Fibroblast of lung (primary cell): ENCODE measurements at regions not wholly inside any gene's neighbourhood (a gene's known extent, or its start where the extent isn't known, plus 50 kb on each side); places are given as distances from the start of the nearest gene placed in this dataset.

Source experiments
- DNase-seq, 2 donors: peaks; one replicate each; pipeline versions ENCODE4 v3.0.0 to v3.0.0-alpha.2; 2010; ENCODE audit warnings: low read depth in 2 of 2
- H2AFZ ChIP-seq: 2 replicates; pipeline ENCODE4 v1.5.1; 2012; ENCODE audit warnings: low read length, control low read depth, inconsistent platforms
- H3K27ac ChIP-seq: 2 replicates; pipeline ENCODE4 v1.5.1; 2011; ENCODE audit warnings: low read length, control low read depth; ENCODE audit not compliant: insufficient read depth
- H3K27me3 ChIP-seq: 2 replicates; pipeline ENCODE4 v1.5.1; 2011; ENCODE audit warnings: mild to moderate bottlenecking, low read length; ENCODE audit not compliant: control insufficient read depth, insufficient read depth
- H3K36me3 ChIP-seq: 2 replicates; pipeline ENCODE4 v1.5.1; 2011; ENCODE audit warnings: low read length; ENCODE audit not compliant: control insufficient read depth, insufficient read depth
- H3K4me1 ChIP-seq: 2 replicates; pipeline ENCODE4 v1.5.1; 2011; ENCODE audit warnings: low read length; ENCODE audit not compliant: control insufficient read depth, insufficient read depth; ENCODE audit errors: extremely low read depth
- H3K4me2 ChIP-seq: 2 replicates; pipeline ENCODE4 v1.5.1; 2011; ENCODE audit warnings: low read length, control low read depth; ENCODE audit not compliant: insufficient read depth; ENCODE audit errors: extremely low read depth
- H3K4me3 ChIP-seq, 4 experiments: fragments of 200-600 bp in 1 of 4; sonication (generic) in 1 of 4; replicated peaks in 1 of 4; 2 replicates each; pipeline ENCODE4 v1.5.1; 2011 to 2016; ENCODE audit warnings: low read length in 4 of 4, low read depth in 3 of 4, mild to moderate bottlenecking in 3 of 4, control low read depth in 2 of 4, inconsistent platforms in 1 of 4, mixed read lengths in 1 of 4; ENCODE audit not compliant: insufficient read depth in 1 of 4; ENCODE audit errors: control extremely low read depth in 1 of 4
- H3K79me2 ChIP-seq: 2 replicates; pipeline ENCODE4 v1.5.1; 2012; ENCODE audit warnings: mild to moderate bottlenecking, low read length, inconsistent platforms; ENCODE audit not compliant: control insufficient read depth, insufficient read depth
- H3K9ac ChIP-seq: 2 replicates; pipeline ENCODE4 v1.5.1; 2011; ENCODE audit warnings: mild to moderate bottlenecking, low read length, control low read depth; ENCODE audit not compliant: insufficient read depth
- H3K9me3 ChIP-seq: 2 replicates; pipeline ENCODE4 v1.5.1; 2012; ENCODE audit warnings: low read depth, low read length; ENCODE audit not compliant: control insufficient read depth, insufficient read depth
- H4K20me1 ChIP-seq: 2 replicates; pipeline ENCODE4 v1.5.1; 2011; ENCODE audit warnings: low read length; ENCODE audit not compliant: control insufficient read depth, insufficient read depth; ENCODE audit errors: extremely low read depth
- CTCF ChIP-seq, 2 donors: IDR thresholded peaks in 1 of 2; conservative IDR thresholded peaks in 1 of 2; 1 replicate in 1 of 2; 2 replicates in 1 of 2; pipeline ENCODE4 v1.5.1; 2011 to 2012; ENCODE audit warnings: low read length in 2 of 2, control low read depth in 1 of 2, inconsistent platforms in 1 of 2, low read depth in 1 of 2, mild to moderate bottlenecking in 1 of 2
- EZH2 ChIP-seq: IDR thresholded peaks from 2 replicates; pipeline ENCODE4 v1.5.1; 2012; ENCODE audit warnings: low read length, control low read depth, mild to moderate bottlenecking; ENCODE audit errors: missing control alignments

DNA sequence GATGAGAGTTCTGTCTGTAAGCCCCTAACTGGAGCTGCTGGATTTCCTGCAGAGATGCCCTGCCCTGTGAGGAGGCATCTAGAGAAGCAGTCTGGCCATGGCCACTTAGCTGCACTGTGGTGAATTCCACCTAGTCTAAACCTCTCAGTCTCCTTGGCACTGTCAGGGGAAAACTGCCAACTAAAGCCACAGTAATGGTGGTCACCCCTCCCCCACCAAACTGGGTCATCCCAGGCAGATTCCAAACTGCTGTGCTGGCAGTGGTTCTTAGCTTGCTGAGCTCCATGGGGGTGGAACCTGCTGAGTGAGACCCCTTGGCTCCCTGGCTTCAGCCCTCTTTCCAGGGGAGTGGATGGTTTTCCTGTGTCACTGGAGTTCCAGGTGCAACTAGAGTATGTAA is 740.6 kb downstream of the RWDD3 start:
- Histone ChIP-seq H3K27me3 (no peaks in the 10 kb centered on the region), H4K20me1 (no peaks in the 10 kb centered on the region), H3K36me3 (no peaks in the 10 kb centered on the region), H3K4me3 (no peak overlapping the region), H3K9me3 (no peaks in the 10 kb centered on the region), H3K9ac (no peak overlapping the region), H3K4me1 (no peaks in the 10 kb centered on the region), H3K4me2 (no peak overlapping the region), H3K79me2 (no peaks in the 10 kb centered on the region), H2AFZ (no peak overlapping the region), H3K27ac (no peak overlapping the region)
- DNase-seq, result peak; percentile 24 to 68
- TF ChIP-seq CTCF (conservative IDR thresholded peaks at IDR 0.05 in 1 of 2, IDR thresholded peaks at IDR 0.05 in 1 of 2; ENCODE audit: low read depth in 1 of 2, low read length in 2 of 2), result no peak

- no peak overlapping the region for H3K4me2 ChIP-seq
- H3K9me3 ChIP-seq, result no peaks in the 10 kb centered on the region
- H3K9ac ChIP-seq, result no peak overlapping the region
- no peaks in the 10 kb centered on the region for H3K36me3 ChIP-seq
- no peak overlapping the region for H3K4me3 ChIP-seq
- no peaks in the 10 kb centered on the region for H3K79me2 ChIP-seq
- H3K27me3 ChIP-seq, result no peaks in the 10 kb centered on the region
- H2AFZ ChIP-seq, result no peak overlapping the region
- H3K4me1 ChIP-seq, result no peaks in the 10 kb centered on the region
- H3K27ac ChIP-seq, result no peak overlapping the region
- no peak for DNase-seq
- H4K20me1 ChIP-seq, result no peaks in the 10 kb centered on the region
- TF ChIP-seq CTCF (conservative IDR thresholded peaks at IDR 0.05 in 1 of 2, IDR thresholded peaks at IDR 0.05 in 1 of 2; ENCODE audit: low read depth in 1 of 2, low read length in 2 of 2) (no peak), EZH2 (no peak)
Measured at GRCh38 chr1:95982711-95983110, 738.9 kb upstream of the PTBP2 start.

GRCh38 chr1:95983831-95984230 is 737.8 kb upstream of the PTBP2 start:
- TF ChIP-seq CTCF (conservative IDR thresholded peaks at IDR 0.05 in 1 of 2, IDR thresholded peaks at IDR 0.05 in 1 of 2; ENCODE audit: low read depth in 1 of 2, low read length in 2 of 2), result no peak
- H3K4me3 ChIP-seq, result no peak overlapping the region

More at GRCh38 chr1:95983831-95984230, 737.8 kb upstream of the PTBP2 start:
- Histone ChIP-seq H3K4me1 (no peaks in the 10 kb centered on the region), H3K27ac (no peak overlapping the region), H3K9me3 (no peaks in the 10 kb centered on the region), H3K79me2 (no peaks in the 10 kb centered on the region), H3K27me3 (no peaks in the 10 kb centered on the region), H3K4me2 (no peak overlapping the region), H4K20me1 (no peaks in the 10 kb centered on the region), H3K36me3 (no peaks in the 10 kb centered on the region), H3K9ac (no peak overlapping the region), H2AFZ (no peak overlapping the region)
- DNase-seq, result no peak
